Transverse colon (tissue), 4 donors: ENCODE measurements at regions not wholly inside any gene's neighbourhood (a gene's known extent, or its start where the extent isn't known, plus 50 kb on each side); places are given as distances from the start of the nearest gene placed in this dataset.

Experiments
- DNase-seq: peaks from one replicate; pipeline ENCODE4 v3.0.0-alpha.2; 2019
- H3K27ac ChIP-seq, 4 donors: fragments of 200-600 bp; sonication (generic); 2 replicates each; pipeline ENCODE4 v1.5.1; 2016 to 2018; ENCODE audit warnings: inconsistent platforms in 4 of 4
- H3K27me3 ChIP-seq: fragments of 200-600 bp; sonication (generic); 2 replicates; pipeline ENCODE4 v1.5.1; 2017; ENCODE audit warnings: inconsistent platforms
- H3K36me3 ChIP-seq, 4 donors: fragments of 200-600 bp; sonication (generic); 2 replicates each; pipeline ENCODE4 v1.5.1; 2017 to 2019; ENCODE audit warnings: inconsistent platforms in 4 of 4
- H3K4me1 ChIP-seq, 4 donors: fragments of 200-600 bp; sonication (generic); 2 replicates each; pipeline ENCODE4 v1.5.1; 2017 to 2020; ENCODE audit warnings: inconsistent platforms in 4 of 4
- H3K4me3 ChIP-seq, 4 donors: fragments of 200-600 bp; sonication (generic); 1 replicate in 1 of 4; 2 replicates in 3 of 4; pipeline versions ENCODE4 v1.5.1 to v1.6.1; 2017 to 2019; ENCODE audit warnings: inconsistent platforms in 4 of 4
- H3K9me3 ChIP-seq, 2 donors: fragments of 200-600 bp; sonication (generic); 2 replicates each; pipeline ENCODE4 v1.5.1; 2017 to 2019; ENCODE audit warnings: inconsistent platforms in 2 of 2
- EP300 ChIP-seq: sonication (generic); formaldehyde crosslinking; IDR thresholded peaks from one replicate; pipeline ENCODE4 v1.6.1; 2017; ENCODE audit warnings: antibody characterized with exemption, low read depth
- POLR2A ChIP-seq: fragments of 450-650 bp; IDR thresholded peaks from one replicate; pipeline ENCODE4 v1.6.1; 2016; ENCODE audit warnings: antibody characterized with exemption, mild to moderate bottlenecking, moderate library complexity
- POLR2AphosphoS5 ChIP-seq, 3 donors: sonication (generic); formaldehyde crosslinking; IDR thresholded peaks; one replicate each; pipeline ENCODE4 v1.6.1; 2016; ENCODE audit warnings: antibody characterized with exemption in 3 of 3
- WGBS, 2 donors: methylation state at CpG; one replicate each; pipeline ENCODE4 v1.1.5; 2018; ENCODE audit warnings: low coverage in 1 of 2; 5-methylcytosine and 5-hydroxymethylcytosine counted together
- in situ Hi-C, 4 donors: fragments of 200-750 bp; cut with MboI; loops; one replicate each; pipeline versions ENCODE4 v1.15.0 to v1.15.1; 2017; ENCODE audit warnings: low sequenced_read_pairs in 3 of 4, low pct_ligation_motif_present in 1 of 4, low pct_unique_long_range_greater_than_20kb in 1 of 4
- intact Hi-C: fragments of 100-400 bp; cut with DNase I; formaldehyde crosslinking; loops from one replicate; pipeline ENCODE4 v1.15.1; 2023; ENCODE audit warnings: low total_unique reads
- TF ChIP-seq, protein P1 (sequence below), 5 experiments: fragments of 200-600 bp in 3 of 5; fragments of 450-650 bp in 2 of 5; sonication (generic) in 3 of 5; IDR thresholded peaks; 1 replicate in 2 of 5; 2 replicates in 3 of 5; pipeline ENCODE4 v1.5.1; 2016 to 2017; ENCODE audit warnings: antibody characterized with exemption in 5 of 5, inconsistent platforms in 3 of 5, mild to moderate bottlenecking in 2 of 5, moderate library complexity in 1 of 5

DNA sequence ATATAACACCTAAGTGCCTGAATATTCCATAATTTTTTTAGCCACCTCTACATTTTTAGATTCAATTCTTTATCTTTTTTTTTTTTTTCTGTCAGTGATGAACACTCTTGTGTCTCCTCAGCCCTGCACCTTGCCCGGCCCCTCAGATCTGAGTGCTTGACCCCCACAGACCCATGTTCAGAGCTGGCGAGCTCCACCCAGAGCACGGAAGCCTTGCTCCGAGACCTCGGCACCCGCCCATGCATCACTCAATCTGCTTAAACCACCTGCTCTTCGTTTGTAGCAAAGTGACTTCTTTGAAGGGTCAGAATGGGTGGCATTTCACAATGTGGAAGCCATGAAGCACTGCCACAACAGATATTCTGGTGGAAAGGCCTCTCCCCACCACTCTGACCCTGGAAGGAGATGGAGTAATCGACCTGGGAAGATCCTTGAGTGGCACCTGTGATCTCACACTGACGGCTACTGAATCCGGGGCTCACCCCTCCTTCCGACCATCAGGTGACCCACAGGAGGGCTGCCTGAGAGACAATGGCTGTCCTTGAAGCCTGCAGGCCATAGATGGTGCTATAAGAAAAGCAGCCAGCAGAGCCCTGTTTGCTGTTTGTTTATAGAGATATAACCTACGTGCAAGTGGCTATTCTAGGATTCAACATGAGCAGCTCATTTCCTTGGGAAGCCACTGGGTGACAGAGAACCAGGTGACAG lies 261.1 kb upstream of the IRX4 start:
- no peak overlapping the region for H3K4me3 ChIP-seq
- 81 to 100% methylated on average over 2 to 12 of the region's 12 CpGs for WGBS, 2 donors
- no peaks in the 10 kb centered on the region for H3K36me3 ChIP-seq
- no peaks in the 10 kb centered on the region for H3K27me3 ChIP-seq
- TF ChIP-seq, protein P1, sequence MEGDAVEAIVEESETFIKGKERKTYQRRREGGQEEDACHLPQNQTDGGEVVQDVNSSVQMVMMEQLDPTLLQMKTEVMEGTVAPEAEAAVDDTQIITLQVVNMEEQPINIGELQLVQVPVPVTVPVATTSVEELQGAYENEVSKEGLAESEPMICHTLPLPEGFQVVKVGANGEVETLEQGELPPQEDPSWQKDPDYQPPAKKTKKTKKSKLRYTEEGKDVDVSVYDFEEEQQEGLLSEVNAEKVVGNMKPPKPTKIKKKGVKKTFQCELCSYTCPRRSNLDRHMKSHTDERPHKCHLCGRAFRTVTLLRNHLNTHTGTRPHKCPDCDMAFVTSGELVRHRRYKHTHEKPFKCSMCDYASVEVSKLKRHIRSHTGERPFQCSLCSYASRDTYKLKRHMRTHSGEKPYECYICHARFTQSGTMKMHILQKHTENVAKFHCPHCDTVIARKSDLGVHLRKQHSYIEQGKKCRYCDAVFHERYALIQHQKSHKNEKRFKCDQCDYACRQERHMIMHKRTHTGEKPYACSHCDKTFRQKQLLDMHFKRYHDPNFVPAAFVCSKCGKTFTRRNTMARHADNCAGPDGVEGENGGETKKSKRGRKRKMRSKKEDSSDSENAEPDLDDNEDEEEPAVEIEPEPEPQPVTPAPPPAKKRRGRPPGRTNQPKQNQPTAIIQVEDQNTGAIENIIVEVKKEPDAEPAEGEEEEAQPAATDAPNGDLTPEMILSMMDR (IDR thresholded peaks at IDR 0.05): no peak
- TF ChIP-seq POLR2A (no peak), POLR2AphosphoS5 (IDR thresholded peaks at IDR 0.05) (no peak), EP300 (no peak)
- no peak overlapping the region for H3K27ac ChIP-seq
- intact Hi-C loops (no loop called here), in situ Hi-C loops (no loop called here)
- no peak for DNase-seq
- H3K9me3 ChIP-seq: no peaks in the 10 kb centered on the region
- no peaks in the 10 kb centered on the region for H3K4me1 ChIP-seq

DNA sequence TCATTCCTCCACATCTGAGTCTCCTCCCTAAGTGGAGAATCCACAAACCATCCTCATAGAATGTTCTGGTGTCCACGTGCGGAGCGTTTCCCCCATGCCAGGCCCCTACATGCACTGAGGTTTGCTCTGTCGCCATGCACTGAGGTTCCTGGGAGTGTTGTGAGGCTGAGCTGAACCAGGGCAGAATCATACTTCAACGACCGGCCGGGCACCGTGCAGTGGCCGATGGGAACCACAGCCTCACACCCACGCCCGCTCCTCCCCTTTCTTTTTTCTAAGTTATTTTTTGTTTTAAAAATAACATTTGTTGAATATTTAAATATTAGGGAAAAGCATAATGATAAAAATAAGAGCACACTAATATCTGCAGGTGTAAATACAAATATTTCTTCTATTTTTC lies 260.4 kb upstream of the IRX4 start:
- DNase-seq: no peak
- WGBS, 2 donors: 90 to 91% methylated on average over 8 to 11 of the region's 11 CpGs
- intact Hi-C loops: no loop called here

DNA sequence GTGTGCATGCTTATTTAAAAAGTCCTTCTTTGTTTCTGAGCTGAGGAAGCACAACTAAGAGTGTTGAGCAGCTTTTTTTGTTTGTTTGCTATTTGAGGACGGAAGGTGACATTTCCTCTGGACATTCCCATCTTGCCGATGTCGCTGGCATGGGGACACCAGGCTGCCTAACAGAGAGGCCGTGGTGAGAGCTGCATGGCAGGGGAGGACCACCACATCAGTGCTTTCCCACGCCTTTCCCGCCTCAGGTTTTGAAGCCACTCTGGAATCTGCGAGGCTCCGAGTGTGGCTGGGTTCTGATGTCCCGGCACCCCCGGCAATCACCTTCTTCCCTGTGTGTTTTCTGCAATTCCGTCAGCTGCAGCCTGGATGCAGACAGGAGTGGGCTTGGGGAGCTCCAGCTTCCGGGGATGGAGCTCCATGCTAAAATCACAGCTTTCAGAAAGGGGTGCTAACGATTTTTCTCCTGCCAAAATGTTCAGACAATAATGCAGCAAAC lies 259.8 kb upstream of the IRX4 start:
- H3K4me3 ChIP-seq: no peak overlapping the region
- TF ChIP-seq EP300 (no peak), POLR2AphosphoS5 (IDR thresholded peaks at IDR 0.05) (no peak), POLR2A (no peak)
- TF ChIP-seq, protein P1 (IDR thresholded peaks at IDR 0.05): no peak
- H3K36me3 ChIP-seq: no peaks in the 10 kb centered on the region
- no peaks in the 10 kb centered on the region for H3K27me3 ChIP-seq
- in situ Hi-C loops (no loop called here), intact Hi-C loops (no loop called here)
- DNase-seq: no peak
- no peak overlapping the region for H3K27ac ChIP-seq
- no peaks in the 10 kb centered on the region for H3K9me3 ChIP-seq
- H3K4me1 ChIP-seq: no peaks in the 10 kb centered on the region
- 14 to 61% methylated on average over 4 to 13 of the region's 13 CpGs for WGBS, 2 donors

More for the DNA sequence above, 260.4 kb upstream of the IRX4 start:
- no peaks in the 10 kb centered on the region for H3K27me3 ChIP-seq
- H3K9me3 ChIP-seq: no peaks in the 10 kb centered on the region
- no peaks in the 10 kb centered on the region for H3K36me3 ChIP-seq
- no peak overlapping the region for H3K27ac ChIP-seq
- TF ChIP-seq EP300: no peak
- no peak for TF ChIP-seq POLR2AphosphoS5 (IDR thresholded peaks at IDR 0.05)
- TF ChIP-seq, protein P1 (IDR thresholded peaks at IDR 0.05): no peak
- TF ChIP-seq POLR2A: no peak
- H3K4me1 ChIP-seq: no peaks in the 10 kb centered on the region
- in situ Hi-C loops: no loop called here
- no peak overlapping the region for H3K4me3 ChIP-seq

DNA sequence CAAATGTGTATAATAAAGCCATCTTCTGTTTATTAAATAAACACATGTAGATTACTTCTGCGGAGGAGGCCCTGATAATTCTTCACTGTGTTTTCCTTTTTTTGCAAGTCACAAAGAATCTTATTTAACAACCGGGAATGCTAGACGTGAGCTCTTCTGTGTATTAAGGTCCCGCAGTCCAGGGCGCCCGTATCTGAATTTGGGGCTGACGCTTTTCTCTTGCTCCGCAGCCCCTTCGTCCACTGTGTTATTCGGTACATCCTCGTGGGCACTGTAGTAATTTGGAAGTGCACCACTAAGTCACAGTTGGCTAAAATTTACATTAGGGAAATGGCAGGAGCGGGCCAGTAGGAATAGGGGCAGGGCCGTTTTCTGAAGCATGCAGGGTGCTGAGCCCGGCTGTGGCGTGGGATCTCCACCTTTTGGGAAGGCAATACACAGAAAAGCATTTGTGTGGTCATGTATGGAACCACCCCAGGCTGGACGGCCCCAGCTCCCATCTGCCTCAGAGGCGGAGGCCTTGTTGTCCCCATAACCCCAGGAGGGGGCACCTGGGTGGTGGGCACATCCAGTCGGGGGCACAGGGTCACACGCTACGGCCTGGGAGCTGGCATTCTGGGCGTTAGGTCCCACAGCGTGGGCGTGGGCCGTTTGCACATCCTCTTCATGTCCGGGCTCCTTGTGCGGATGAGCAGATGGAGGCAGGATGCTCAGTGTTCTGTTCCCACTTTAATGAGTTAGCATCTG lies 258.7 kb upstream of the IRX4 start:
- intact Hi-C loops (no loop called here), in situ Hi-C loops (no loop called here)
- TF ChIP-seq, protein P1 (IDR thresholded peaks at IDR 0.05): no peak
- TF ChIP-seq EP300 (no peak), POLR2AphosphoS5 (IDR thresholded peaks at IDR 0.05) (no peak), POLR2A (no peak)
- H3K27me3 ChIP-seq: no peaks in the 10 kb centered on the region
- no peaks in the 10 kb centered on the region for H3K36me3 ChIP-seq
- DNase-seq: no peak
- H3K4me1 ChIP-seq: no peaks in the 10 kb centered on the region
- no peak overlapping the region for H3K27ac ChIP-seq
- H3K4me3 ChIP-seq: no peak overlapping the region
- no peaks in the 10 kb centered on the region for H3K9me3 ChIP-seq
- 72 to 79% methylated on average over 7 to 26 of the region's 26 CpGs for WGBS, 2 donors
